A549 (cell line): ENCODE measurements at regions not wholly inside any gene's neighbourhood (a gene's known extent, or its start where the extent isn't known, plus 50 kb on each side); places are given as distances from the start of the nearest gene placed in this dataset.

ENCODE experiments used
- ATAC-seq, 2 experiments: fragments of 200-7000 bp in 1 of 2; fragments of >200 bp in 1 of 2; cut with Nextera tagmentation in 1 of 2; cut with Tn5 transposase in 1 of 2; 3 replicates each; pipeline versions ENCODE4 v1.8.0 to v1.9.1; 2018 to 2020; ENCODE audit warnings: mild to moderate bottlenecking in 1 of 2, moderate library complexity in 1 of 2
- CTCF ChIA-PET: fragments of 300-600 bp; sonication (Branson Sonifier 250); formaldehyde crosslinking; extraction: SDS; loops from one replicate; lab custom pipeline; 2021; ENCODE audit warnings: antibody characterized with exemption, inconsistent platforms; lab: Yijun Ruan, JAX
- POLR2A ChIA-PET: fragments of 350-600 bp; formaldehyde crosslinking; extraction: SDS; loops from one replicate; lab custom pipeline; 2021; ENCODE audit warnings: antibody characterized with exemption, inconsistent platforms; lab: Yijun Ruan, JAX
- DNase-seq, 2 experiments: peaks; one replicate each; pipeline versions ENCODE4 v3.0.0 to v3.0.0-alpha.2; 2011 to 2016; ENCODE audit warnings: low read depth in 1 of 2, low spot score in 1 of 2
- FAIRE-seq: peaks from 2 replicates; lab custom pipeline; 2011; peaks lifted over from hg19 to GRCh38; lab: Jason Lieb, UNC
- H3K27ac ChIP-seq, 2 experiments: fragments of >200 bp; sonication (Bioruptor Twin); formaldehyde crosslinking; 3 replicates each; pipeline ENCODE4 v1.5.1; 2016 to 2017
- H3K4me1 ChIP-seq: fragments of >200 bp; sonication (Bioruptor Twin); formaldehyde crosslinking; 3 replicates; pipeline ENCODE4 v1.6.1; 2016
- H3K4me2 ChIP-seq: fragments of >200 bp; sonication (Bioruptor Twin); formaldehyde crosslinking; 3 replicates; pipeline ENCODE4 v1.6.1; 2016
- H3K4me3 ChIP-seq: fragments of >200 bp; sonication (Bioruptor Twin); formaldehyde crosslinking; 3 replicates; pipeline ENCODE4 v1.5.1; 2016
- H3K9me3 ChIP-seq: fragments of >200 bp; sonication (Bioruptor Twin); formaldehyde crosslinking; 3 replicates; pipeline ENCODE4 v1.6.1; 2016
- BHLHE40 ChIP-seq: IDR thresholded peaks from 2 replicates; pipeline ENCODE4 v1.6.1; 2012; ENCODE audit warnings: low read depth, low read length, inconsistent platforms
- CBX2 ChIP-seq: fragments of 200-600 bp; sonication (generic); IDR thresholded peaks from 2 replicates; pipeline ENCODE4 v1.6.1; 2016; ENCODE audit warnings: low read depth, mild to moderate bottlenecking, borderline replicate concordance
- CBX8 ChIP-seq: fragments of 200-600 bp; sonication (generic); IDR thresholded peaks from 2 replicates; pipeline ENCODE4 v1.6.1; 2016
- CEBPB ChIP-seq, 2 experiments: fragments of >200 bp in 1 of 2; sonication (Bioruptor Twin) in 1 of 2; formaldehyde crosslinking in 1 of 2; IDR thresholded peaks; 2 replicates each; pipeline ENCODE4 v1.6.1; 2012 to 2016
- CHD2 ChIP-seq: fragments of 150-350 bp; IDR thresholded peaks from 2 replicates; pipeline ENCODE4 v1.6.1; 2014; ENCODE audit warnings: low read length; ENCODE audit not compliant: partially characterized antibody
- CTCF ChIP-seq: fragments of >200 bp; sonication (Bioruptor Twin); formaldehyde crosslinking; IDR thresholded peaks from 3 replicates; pipeline ENCODE4 v1.5.1; 2016
- ELK1 ChIP-seq: fragments of 150-350 bp; IDR thresholded peaks from 2 replicates; pipeline ENCODE4 v1.6.1; 2014; ENCODE audit warnings: low read depth, mild to moderate bottlenecking, low read length
- GATA3 ChIP-seq: IDR thresholded peaks from 2 replicates; pipeline ENCODE4 v1.6.1; 2012; ENCODE audit warnings: borderline replicate concordance
- HDAC2 ChIP-seq: fragments of 200-600 bp; sonication (generic); IDR thresholded peaks from 2 replicates; pipeline ENCODE4 v1.6.1; 2016
- HES2 ChIP-seq: fragments of >200 bp; sonication (Bioruptor Twin); formaldehyde crosslinking; IDR thresholded peaks from 2 replicates; pipeline ENCODE4 v1.6.1; 2016
- HOXB5 ChIP-seq: fragments of 250-450 bp; sonication (Bioruptor Pico); IDR thresholded peaks from 2 replicates; pipeline ENCODE4 v1.5.0; 2020; ENCODE audit warnings: mild to moderate bottlenecking, moderate library complexity
- JUNB ChIP-seq: fragments of >200 bp; sonication (Bioruptor Twin); formaldehyde crosslinking; IDR thresholded peaks from 2 replicates; pipeline ENCODE4 v1.6.1; 2016
- PBX3 ChIP-seq: IDR thresholded peaks from 2 replicates; pipeline ENCODE4 v1.6.1; 2012
- POLR2A ChIP-seq: IDR thresholded peaks from 2 replicates; pipeline ENCODE4 v1.6.1; 2012; ENCODE audit warnings: mild to moderate bottlenecking, low read length
- RAD21 ChIP-seq, 2 experiments: fragments of >200 bp in 1 of 2; sonication (Bioruptor Twin) in 1 of 2; formaldehyde crosslinking in 1 of 2; IDR thresholded peaks in 1 of 2; conservative IDR thresholded peaks in 1 of 2; 2 replicates in 1 of 2; 3 replicates in 1 of 2; pipeline ENCODE4 v1.6.1; 2012 to 2018; ENCODE audit warnings: inconsistent platforms in 1 of 2
- SMC3 ChIP-seq: fragments of >200 bp; sonication (Bioruptor Twin); formaldehyde crosslinking; IDR thresholded peaks from 3 replicates; pipeline ENCODE4 v1.6.1; 2018; ENCODE audit warnings: inconsistent platforms
- SREBF2 ChIP-seq: fragments of 450-650 bp; IDR thresholded peaks from 2 replicates; pipeline ENCODE4 v1.6.1; 2014; ENCODE audit warnings: mild to moderate bottlenecking, moderate library complexity
- USF2 ChIP-seq: fragments of 450-650 bp; IDR thresholded peaks from 2 replicates; pipeline ENCODE4 v1.6.1; 2014; ENCODE audit warnings: antibody characterized with exemption
- ZFP36 ChIP-seq: fragments of 450-650 bp; IDR thresholded peaks from 2 replicates; pipeline ENCODE4 v1.6.1; 2014; ENCODE audit warnings: borderline replicate concordance; ENCODE audit not compliant: partially characterized antibody
- WGBS: methylation state at CpG from one replicate; pipeline ENCODE4 v1.1.6; 2017; ENCODE audit errors: missing lambda C conversion rate; 5-methylcytosine and 5-hydroxymethylcytosine counted together
- TF ChIP-seq, protein P1 (sequence below): fragments of >200 bp; sonication (Bioruptor Twin); formaldehyde crosslinking; IDR thresholded peaks from 3 replicates; pipeline ENCODE4 v1.6.1; 2016

DNA sequence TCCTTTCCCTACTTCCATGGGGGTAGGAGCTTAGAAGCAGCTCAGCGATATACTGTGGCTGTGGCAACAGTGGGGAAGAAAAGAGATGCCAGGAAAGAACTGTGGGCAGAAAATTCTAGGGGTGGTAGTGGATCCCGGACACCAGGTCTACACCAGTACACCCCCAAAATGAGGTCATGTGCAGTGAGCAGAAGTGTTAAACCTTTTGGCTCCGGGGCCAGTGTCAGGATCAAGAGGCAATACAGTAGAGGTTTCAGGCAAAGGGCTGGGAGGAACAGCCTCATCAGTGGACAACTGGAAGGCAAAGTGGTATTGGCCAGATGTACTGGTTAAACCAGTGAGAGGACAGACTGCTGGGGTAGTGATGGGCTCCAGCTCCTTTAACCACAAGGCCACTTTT, 163.1 kb upstream of the CCL2 start:
- DNase-seq, result no peak
- WGBS, result 2% methylated on average over 3 of the region's 3 CpGs
- no peaks in the 10 kb centered on the region for H3K4me1 ChIP-seq
- H3K9me3 ChIP-seq, result no peaks in the 10 kb centered on the region
- H3K27ac ChIP-seq, result no peak overlapping the region
- TF ChIP-seq RAD21 (conservative IDR thresholded peaks at IDR 0.05 in 1 of 2, IDR thresholded peaks at IDR 0.05 in 1 of 2) (no peak), CBX2 (no peak), ELK1 (no peak)
- ATAC-seq, result no peak
- H3K4me2 ChIP-seq, result no peak overlapping the region
- CTCF ChIA-PET, result interaction anchor here (1.1 kb wide), 1 partner anchor 269 kb away, joined by 4 read pairs; no protein-coding TSS in a partner anchor
- no peak for FAIRE-seq
- POLR2A ChIA-PET, result no interaction called here
- H3K4me3 ChIP-seq, result no peak overlapping the region

DNA sequence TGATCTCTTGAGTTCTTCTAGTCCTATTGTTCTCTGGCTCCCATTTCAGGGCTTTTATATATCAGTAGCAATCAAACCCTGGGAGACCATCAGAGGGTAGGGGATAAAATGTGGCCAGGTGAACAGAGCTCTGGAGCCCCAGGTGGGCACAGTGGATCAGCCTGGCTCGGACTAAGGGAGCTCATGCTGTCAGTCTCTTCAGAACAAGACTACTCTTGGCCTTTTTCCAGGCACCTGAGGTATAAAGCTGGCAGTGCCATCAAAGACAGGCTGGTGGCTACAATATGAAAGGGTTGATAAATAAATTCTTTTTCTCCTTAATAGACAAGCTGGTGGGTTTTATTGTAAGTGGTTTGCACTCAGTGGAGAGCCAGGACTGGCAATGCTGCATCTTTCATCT, 160.0 kb upstream of the CCL2 start:
- CTCF ChIA-PET, result no interaction called here
- no peak overlapping the region for H3K4me2 ChIP-seq
- FAIRE-seq (no peak), ATAC-seq (no peak), DNase-seq (no peak)
- no peak overlapping the region for H3K27ac ChIP-seq
- TF ChIP-seq BHLHE40, result no peak
- no peak for TF ChIP-seq PBX3
- no peak for TF ChIP-seq CHD2
- no peak for TF ChIP-seq SREBF2
- no peak for TF ChIP-seq USF2
- TF ChIP-seq GATA3, result no peak
- TF ChIP-seq CEBPB (IDR thresholded peaks at IDR 0.05), result no peak
- TF ChIP-seq POLR2A, result no peak
- no peak for TF ChIP-seq CTCF
- no peak for TF ChIP-seq HDAC2
- no peak for TF ChIP-seq JUNB
- no peak for TF ChIP-seq CBX8
- no peak for TF ChIP-seq ZFP36
- TF ChIP-seq, protein P1, sequence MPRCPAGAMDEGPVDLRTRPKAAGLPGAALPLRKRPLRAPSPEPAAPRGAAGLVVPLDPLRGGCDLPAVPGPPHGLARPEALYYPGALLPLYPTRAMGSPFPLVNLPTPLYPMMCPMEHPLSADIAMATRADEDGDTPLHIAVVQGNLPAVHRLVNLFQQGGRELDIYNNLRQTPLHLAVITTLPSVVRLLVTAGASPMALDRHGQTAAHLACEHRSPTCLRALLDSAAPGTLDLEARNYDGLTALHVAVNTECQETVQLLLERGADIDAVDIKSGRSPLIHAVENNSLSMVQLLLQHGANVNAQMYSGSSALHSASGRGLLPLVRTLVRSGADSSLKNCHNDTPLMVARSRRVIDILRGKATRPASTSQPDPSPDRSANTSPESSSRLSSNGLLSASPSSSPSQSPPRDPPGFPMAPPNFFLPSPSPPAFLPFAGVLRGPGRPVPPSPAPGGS, result no peak
- TF ChIP-seq HES2, result no peak
- no peak for TF ChIP-seq ELK1
- no peak for TF ChIP-seq HOXB5
- no peak for TF ChIP-seq SMC3
- no peaks in the 10 kb centered on the region for H3K4me1 ChIP-seq
- H3K4me3 ChIP-seq, result no peak overlapping the region
- H3K9me3 ChIP-seq, result no peaks in the 10 kb centered on the region
- POLR2A ChIA-PET, result no interaction called here
- WGBS, result 0% methylated on average over 1 of the region's 1 CpG
